ENCODE measurements at regions not wholly inside any gene's neighbourhood (a gene's known extent, or its start where the extent isn't known, plus 50 kb on each side); places are given as distances from the start of the nearest gene placed in this dataset.

GRCh38 chr14:71377099-71377498, 469.8 kb downstream of the PCNX1 start:
- H2AK9ac ChIP-seq (replicated peaks; ENCODE audit: low read depth, low read length, poor library complexity) = no peak overlapping the region
- TF ChIP-seq USF2 (IDR thresholded peaks at IDR 0.05; ENCODE audit: low read depth, low read length) = no peak
- TF ChIP-seq CTCF (conservative IDR thresholded peaks at IDR 0.05; ENCODE audit: low read depth, low read length) = no peak
- H3K23ac ChIP-seq (ENCODE audit: low read depth, low read length) = no peak overlapping the region
- peaks cover 8 to 37% of the 10 kb centered on the region in 2 experiments; a peak in 3 of 4 replicates for H3K79me1 ChIP-seq (ENCODE audit: low read depth in 1 of 2, low read length in 2 of 2)
- H3K56ac ChIP-seq (ENCODE audit: extremely low read depth, insufficient read depth, low read length) = no peak overlapping the region
- ChIA-PET POLR2A (ENCODE audit: unreplicated experiment) (no interaction called here), CTCF (no interaction called here)
- no peak overlapping the region for H4K8ac ChIP-seq (ENCODE audit: low read depth in 2 of 2, low read length in 2 of 2)
- 93% methylated on average over 3 of the region's 28 CpGs; no CpG with 5 or more reads in 1 of the 2 experiments for WGBS, 2 experiments (ENCODE audit: extremely low coverage in 2 of 2, insufficient read length in 1 of 2)
- no peak overlapping the region for H3K18ac ChIP-seq (ENCODE audit: low read depth, low read length)
- H4K5ac ChIP-seq (ENCODE audit: low read depth, low read length) = no peak overlapping the region
- no peaks in the 10 kb centered on the region for H3K36me3 ChIP-seq (ENCODE audit: control insufficient read depth, insufficient read depth, low read length)
- H3K4ac ChIP-seq (ENCODE audit: low read depth, low read length) = no peak overlapping the region
- H2BK5ac ChIP-seq (ENCODE audit: low read depth, low read length, poor library complexity, severe bottlenecking) = no peak overlapping the region
- H3K9me3 ChIP-seq (ENCODE audit: control insufficient read depth, insufficient read depth, low read length) = no peaks in the 10 kb centered on the region
- dilution Hi-C loops (cut with HindIII; ENCODE audit: low sequenced_read_pairs, unreplicated experiment) (no loop called here), intact Hi-C loops (cut with micrococcal nuclease) (no loop called here), in situ Hi-C loops (cut with MboI; ENCODE audit: low sequenced_read_pairs) (no loop called here)
- no peak for ATAC-seq (ENCODE audit: low read depth)
- H4K91ac ChIP-seq (ENCODE audit: insufficient read depth, low read depth, low read length) = no peak overlapping the region
- H2BK20ac ChIP-seq (ENCODE audit: low read depth, low read length) = no peak overlapping the region
- H3K14ac ChIP-seq (replicated peaks; ENCODE audit: low read depth, low read length) = no peak overlapping the region
- no peak for DNase-seq
- no peak overlapping the region for H3K27ac ChIP-seq (ENCODE audit: insufficient read depth, low read length)
- no peak overlapping the region; the same call in 1 of the 2 replicates for H2AK5ac ChIP-seq (ENCODE audit: low read depth, low read length)
- no peak overlapping the region for H2BK15ac ChIP-seq (ENCODE audit: low read depth, low read length)
- BruUV-seq (replicated peaks) = no TSS peak
- H3K4me3 ChIP-seq (ENCODE audit: insufficient read depth, low read depth, low read length) = no peak overlapping the region
- H3K27me3 ChIP-seq (ENCODE audit: control insufficient read depth, insufficient read depth, low read length) = no peaks in the 10 kb centered on the region
- no peak overlapping the region for H2BK120ac ChIP-seq (ENCODE audit: low read depth, low read length)
- peaks cover 4% of the 10 kb centered on the region; the same call in 1 of the 2 replicates for H3K4me1 ChIP-seq (ENCODE audit: control insufficient read depth, insufficient read depth, low read length)
- no peak overlapping the region for H3K9ac ChIP-seq (ENCODE audit: low read depth, low read length)
- H4K20me1 ChIP-seq (ENCODE audit: insufficient read depth, low read length) = no peaks in the 10 kb centered on the region
- no peak overlapping the region for H2AFZ ChIP-seq (replicated peaks; ENCODE audit: low read length, poor library complexity)
- H3K9me1 ChIP-seq (ENCODE audit: insufficient read depth, low read length) = no peaks in the 10 kb centered on the region
- no peak overlapping the region for H3K4me2 ChIP-seq (ENCODE audit: low read depth, low read length)
